Body of pancreas (tissue), 4 donors: ENCODE measurements at regions not wholly inside any gene's neighbourhood (a gene's known extent, or its start where the extent isn't known, plus 50 kb on each side); places are given as distances from the start of the nearest gene placed in this dataset.

Experiments used
- POLR2A ChIP-seq, 3 donors: fragments of 450-650 bp; IDR thresholded peaks; one replicate each; pipeline ENCODE4 v1.6.1; 2016; ENCODE audit warnings: antibody characterized with exemption in 3 of 3, mild to moderate bottlenecking in 2 of 3
- TF ChIP-seq, protein P1 (sequence below), 7 experiments: fragments of 450-650 bp in 4 of 7; fragments of 200-600 bp in 3 of 7; sonication (generic) in 3 of 7; IDR thresholded peaks; one replicate each; pipeline ENCODE4 v1.5.1; 2016 to 2019; ENCODE audit warnings: antibody characterized with exemption in 7 of 7

DNA sequence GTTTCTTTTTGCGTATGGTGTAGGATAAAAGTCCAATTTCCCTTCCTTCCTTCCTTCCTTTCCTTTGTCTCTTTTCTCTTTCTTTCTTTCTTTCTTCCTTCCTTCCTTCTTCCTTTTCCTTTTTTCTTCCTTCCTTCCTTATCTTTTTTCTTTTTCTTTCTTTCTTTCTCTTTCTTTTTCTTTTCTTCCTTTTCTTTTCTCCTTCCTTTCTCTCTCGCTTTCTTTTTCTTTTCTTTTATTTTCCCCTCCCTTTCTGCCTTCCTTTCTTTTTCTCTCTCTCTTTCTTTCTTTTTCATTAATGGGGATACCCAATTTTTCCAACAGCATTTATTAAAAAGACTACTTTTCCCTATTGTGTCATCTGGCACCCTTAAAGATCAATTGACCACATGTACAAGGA lies 1359.7 kb downstream of the FAM181B start:
- no peak for TF ChIP-seq POLR2A (IDR thresholded peaks at IDR 0.05)
- TF ChIP-seq, protein P1, sequence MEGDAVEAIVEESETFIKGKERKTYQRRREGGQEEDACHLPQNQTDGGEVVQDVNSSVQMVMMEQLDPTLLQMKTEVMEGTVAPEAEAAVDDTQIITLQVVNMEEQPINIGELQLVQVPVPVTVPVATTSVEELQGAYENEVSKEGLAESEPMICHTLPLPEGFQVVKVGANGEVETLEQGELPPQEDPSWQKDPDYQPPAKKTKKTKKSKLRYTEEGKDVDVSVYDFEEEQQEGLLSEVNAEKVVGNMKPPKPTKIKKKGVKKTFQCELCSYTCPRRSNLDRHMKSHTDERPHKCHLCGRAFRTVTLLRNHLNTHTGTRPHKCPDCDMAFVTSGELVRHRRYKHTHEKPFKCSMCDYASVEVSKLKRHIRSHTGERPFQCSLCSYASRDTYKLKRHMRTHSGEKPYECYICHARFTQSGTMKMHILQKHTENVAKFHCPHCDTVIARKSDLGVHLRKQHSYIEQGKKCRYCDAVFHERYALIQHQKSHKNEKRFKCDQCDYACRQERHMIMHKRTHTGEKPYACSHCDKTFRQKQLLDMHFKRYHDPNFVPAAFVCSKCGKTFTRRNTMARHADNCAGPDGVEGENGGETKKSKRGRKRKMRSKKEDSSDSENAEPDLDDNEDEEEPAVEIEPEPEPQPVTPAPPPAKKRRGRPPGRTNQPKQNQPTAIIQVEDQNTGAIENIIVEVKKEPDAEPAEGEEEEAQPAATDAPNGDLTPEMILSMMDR (IDR thresholded peaks at IDR 0.05) = no peak
